D721Med (cell line): ENCODE measurements at regions not wholly inside any gene's neighbourhood (a gene's known extent, or its start where the extent isn't known, plus 50 kb on each side); places are given as distances from the start of the nearest gene placed in this dataset.

Experiments used
- DNase-seq: peaks from one replicate; pipeline ENCODE4 v3.0.0; 2011; ENCODE audit warnings: low spot score; ENCODE audit not compliant: insufficient read length
- FAIRE-seq: peaks from 2 replicates; lab custom pipeline; 2011; peaks lifted over from hg19 to GRCh38; lab: Jason Lieb, UNC
- TF ChIP-seq, protein P1 (sequence below): IDR thresholded peaks from 2 replicates; pipeline ENCODE4 v1.5.1; 2012; ENCODE audit warnings: mild to moderate bottlenecking, control low read depth; ENCODE audit not compliant: insufficient read depth; ENCODE audit errors: missing control alignments

GRCh38 chr2:23093513-23093912 lies 291.5 kb upstream of the KLHL29 start:
- DNase-seq (no peak), FAIRE-seq (no peak)
- TF ChIP-seq, protein P1, sequence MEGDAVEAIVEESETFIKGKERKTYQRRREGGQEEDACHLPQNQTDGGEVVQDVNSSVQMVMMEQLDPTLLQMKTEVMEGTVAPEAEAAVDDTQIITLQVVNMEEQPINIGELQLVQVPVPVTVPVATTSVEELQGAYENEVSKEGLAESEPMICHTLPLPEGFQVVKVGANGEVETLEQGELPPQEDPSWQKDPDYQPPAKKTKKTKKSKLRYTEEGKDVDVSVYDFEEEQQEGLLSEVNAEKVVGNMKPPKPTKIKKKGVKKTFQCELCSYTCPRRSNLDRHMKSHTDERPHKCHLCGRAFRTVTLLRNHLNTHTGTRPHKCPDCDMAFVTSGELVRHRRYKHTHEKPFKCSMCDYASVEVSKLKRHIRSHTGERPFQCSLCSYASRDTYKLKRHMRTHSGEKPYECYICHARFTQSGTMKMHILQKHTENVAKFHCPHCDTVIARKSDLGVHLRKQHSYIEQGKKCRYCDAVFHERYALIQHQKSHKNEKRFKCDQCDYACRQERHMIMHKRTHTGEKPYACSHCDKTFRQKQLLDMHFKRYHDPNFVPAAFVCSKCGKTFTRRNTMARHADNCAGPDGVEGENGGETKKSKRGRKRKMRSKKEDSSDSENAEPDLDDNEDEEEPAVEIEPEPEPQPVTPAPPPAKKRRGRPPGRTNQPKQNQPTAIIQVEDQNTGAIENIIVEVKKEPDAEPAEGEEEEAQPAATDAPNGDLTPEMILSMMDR, result no peak

- no peak for FAIRE-seq
- TF ChIP-seq, protein P1, result no peak
- no peak for DNase-seq
These were observed 287.9 kb upstream of the KLHL29 start for GRCh38 chr2:23096906-23097602.

- DNase-seq (no peak), FAIRE-seq (no peak)
- TF ChIP-seq, protein P1, result no peak
These were observed 284.6 kb upstream of the KLHL29 start for GRCh38 chr2:23100406-23100805.

GRCh38 chr2:23106242-23106785 lies 278.7 kb upstream of the KLHL29 start:
- TF ChIP-seq, protein P1, result no peak
- no peak for FAIRE-seq
- DNase-seq, result no peak

DNA sequence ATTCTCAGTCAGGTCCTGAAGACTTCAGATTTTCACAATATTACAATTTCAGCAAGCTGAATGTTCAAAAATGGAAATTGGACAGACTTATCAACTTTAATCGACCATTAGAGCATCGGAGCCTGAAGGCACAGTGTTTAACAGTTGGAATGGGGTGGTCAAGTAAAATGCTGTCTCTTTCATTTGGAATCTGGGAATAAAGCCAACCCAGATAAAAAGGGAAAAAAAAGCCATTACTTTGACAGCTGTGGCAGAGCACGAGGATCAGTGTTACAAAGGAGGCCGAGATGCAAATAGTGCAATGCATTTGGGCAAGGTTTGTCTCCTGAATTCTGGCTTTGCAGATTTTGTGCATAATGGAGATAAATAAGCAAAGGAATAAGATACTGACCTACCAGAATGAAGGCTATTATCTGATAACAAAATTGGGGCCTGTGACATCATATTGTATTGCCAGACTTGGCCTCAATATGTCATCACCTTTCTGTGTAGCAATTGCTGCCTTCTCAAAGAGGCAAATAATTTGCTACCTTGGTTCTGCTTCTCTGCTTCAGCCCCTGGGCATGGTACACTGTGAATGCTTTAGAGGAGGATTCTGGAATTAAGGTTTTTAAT lies 277.5 kb upstream of the KLHL29 start:
- DNase-seq (no peak), FAIRE-seq (no peak)
- TF ChIP-seq, protein P1, result no peak

GRCh38 chr2:23111263-23111662 lies 273.7 kb upstream of the KLHL29 start:
- no peak for FAIRE-seq
- TF ChIP-seq, protein P1, result no peak
- DNase-seq, result no peak

DNA sequence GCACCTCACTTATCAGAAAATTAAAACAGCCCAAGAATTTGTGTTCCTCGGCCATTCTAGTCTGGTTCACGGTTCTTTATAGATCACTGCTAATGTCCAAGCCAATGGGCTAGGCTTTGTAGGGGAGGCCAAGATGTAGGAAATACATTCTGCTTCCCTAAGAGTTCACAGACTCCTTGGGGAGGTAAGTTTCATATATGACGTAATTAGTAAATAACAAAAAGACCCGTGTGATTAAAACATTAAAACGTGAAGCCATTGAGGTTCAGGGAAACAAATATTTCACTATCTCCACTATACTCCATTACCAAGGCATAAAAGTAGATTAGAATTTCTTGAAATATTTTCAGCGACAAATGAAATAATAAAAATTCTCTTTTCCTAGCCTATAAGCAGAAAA lies 272.5 kb upstream of the KLHL29 start:
- DNase-seq, result no peak
- FAIRE-seq, result no peak
- TF ChIP-seq, protein P1, result no peak
